ENCODE measurements at regions not wholly inside any gene's neighbourhood (a gene's known extent, or its start where the extent isn't known, plus 50 kb on each side); places are given as distances from the start of the nearest gene placed in this dataset.
"Not testable (repeated sequence)": the region's sequence is repeated elsewhere in the genome, so short reads cannot be mapped to it uniquely, and the experiment has no call there.

- TF ChIP-seq MLLT1 (IDR thresholded peaks at IDR 0.05) (peak; percentile 92), WRNIP1 (IDR thresholded peaks at IDR 0.05; ENCODE audit: borderline replicate concordance, low read depth, low read length) (no peak), YBX1 (IDR thresholded peaks at IDR 0.05) (no peak), KAT2A (conservative IDR thresholded peaks at IDR 0.05; ENCODE audit: control insufficient read depth, low read depth, low read length) (peak; percentile 9; the same call in 1 of the 2 replicates), ESRRA (IDR thresholded peaks at IDR 0.05; ENCODE audit: low read length) (no peak)
These were observed 101.6 kb upstream of the PRSS16 start (continued) for GRCh38 chr6:27145731-27146455.

GRCh38 chr6:27146456-27146705, 101.1 kb upstream of the PRSS16 start:
- POLR2A ChIA-PET, result interaction anchor here (0.9 to 4.0 kb wide), 12 partner anchors 10 to 930 kb away, joined by 3 to 62 read pairs (median 4); a partner anchor contains a TSS
- H3K4me2 ChIP-seq (ENCODE audit: control insufficient read depth, insufficient read depth), result peak overlapping the region; percentile 95; the same call in 1 of the 2 replicates
- peaks cover 48% of the 10 kb centered on the region for H3K79me2 ChIP-seq (ENCODE audit: control insufficient read depth, insufficient read depth, low read length)
- TF ChIP-seq SMAD5 (IDR thresholded peaks at IDR 0.05; ENCODE audit: low read depth) (peak; percentile 34; the same call in 1 of the 2 replicates), TCF3 (IDR thresholded peaks at IDR 0.05; ENCODE audit: borderline replicate concordance, insufficient read depth, low read depth, low read length) (0 out of 2 replicates have a peak, but pooled peaks have one; percentile 46), POLR2AphosphoS5 (IDR thresholded peaks at IDR 0.05; ENCODE audit: low read length) (0 out of 2 replicates have a peak, but pooled peaks have one; percentile 23), KAT2A (conservative IDR thresholded peaks at IDR 0.05; ENCODE audit: control insufficient read depth, low read depth, low read length) (0 out of 2 replicates have a peak, but pooled peaks have one; percentile 4)
- peak overlapping the region; percentile 94 for H3K9ac ChIP-seq (ENCODE audit: control insufficient read depth, insufficient read depth, low read length)
- not testable (repeated sequence) for H3K9me3 ChIP-seq (replicated peaks; ENCODE audit: control insufficient read depth, insufficient read depth, low read length); H2AFZ ChIP-seq (ENCODE audit: control insufficient read depth, low read depth, low read length); H3K36me3 ChIP-seq (ENCODE audit: control insufficient read depth in 2 of 2, insufficient read depth in 2 of 2, low read length in 1 of 2); DNase-seq (ENCODE audit: low read depth, low spot score); ATAC-seq; FAIRE-seq; H4K20me1 ChIP-seq (ENCODE audit: control insufficient read depth, insufficient read depth); H3K4me1 ChIP-seq (ENCODE audit: control insufficient read depth, insufficient read depth, low read length); H3K27me3 ChIP-seq (replicated peaks in 1 of 2; ENCODE audit: control insufficient read depth in 2 of 2, insufficient read depth in 2 of 2, low read length in 1 of 2)
- 7% methylated on average over 23 of the region's 23 CpGs for WGBS (ENCODE audit: insufficient coverage, insufficient replicate concordance, low lambda C conversion rate, missing lambda C conversion rate)
- intact Hi-C loops (cut with micrococcal nuclease; ENCODE audit: unreplicated experiment), result loop anchor here (1.0 to 2.0 kb wide), 2 partner anchors 14 to 668 kb away; a partner anchor contains a TSS
- CTCF ChIA-PET, result interaction anchor here (1.0 to 5.3 kb wide), 2 partner anchors 18 to 167 kb away, joined by 3 to 31 read pairs; no protein-coding TSS in a partner anchor
- in situ Hi-C loops (cut with MboI), result loop anchor here (5.0 kb wide), 1 partner anchor 1114 kb away; a partner anchor contains a TSS
- H3K4me3 ChIP-seq, result peak overlapping the region; percentile 92
- BruUV-seq (replicated peaks), result TSS peak; percentile 98
- H3K27ac ChIP-seq (ENCODE audit: control insufficient read depth, insufficient read depth), result peak overlapping the region; percentile 90
- SMC1A ChIA-PET (ENCODE audit: uncharacterized antibody, unreplicated experiment), result interaction anchor here (1.0 to 8.1 kb wide), 4 partner anchors 10 to 750 kb away, joined by 3 to 96 read pairs (median 4); a partner anchor contains a TSS
- RAD21 ChIA-PET (ENCODE audit: unreplicated experiment), result interaction anchor here (1.3 to 3.0 kb wide), 5 partner anchors 14 to 1123 kb away, joined by 4 to 40 read pairs (median 8); a partner anchor contains a TSS
